NCI-H2196 treated with DMSO at 0.1 percent for 48 hours (cell line): ENCODE measurements at regions not wholly inside any gene's neighbourhood (a gene's known extent, or its start where the extent isn't known, plus 50 kb on each side); places are given as distances from the start of the nearest gene placed in this dataset.

ENCODE experiments used
- DNase-seq: peaks from one replicate; lab custom pipeline; 2025; ENCODE audit not compliant: unreplicated experiment; lab: John Stamatoyannopoulos, UW

- DNase-seq: no peak
Observed at GRCh38 chr1:195580988-195581387, 1027.3 kb downstream of the KCNT2 start.

GRCh38 chr1:195577748-195578147 is 1030.5 kb downstream of the KCNT2 start:
- no peak for DNase-seq

GRCh38 chr1:195576641-195577040 is 1031.6 kb downstream of the KCNT2 start:
- no peak for DNase-seq

GRCh38 chr1:195574511-195574910 is 1033.7 kb downstream of the KCNT2 start:
- DNase-seq: no peak

- DNase-seq: no peak
Observed at GRCh38 chr1:195569934-195570333, 1038.3 kb downstream of the KCNT2 start.

GRCh38 chr1:195568389-195568788 is 1039.9 kb downstream of the KCNT2 start:
- no peak for DNase-seq

GRCh38 chr1:195562074-195562473 is 1046.2 kb downstream of the KCNT2 start:
- DNase-seq: no peak

- no peak for DNase-seq
Observed at GRCh38 chr1:195550071-195550862, 1058.0 kb downstream of the KCNT2 start.

- no peak for DNase-seq
Observed at GRCh38 chr1:195530961-195531360, 1077.3 kb downstream of the KCNT2 start.

GRCh38 chr1:195529881-195530280 is 1078.4 kb downstream of the KCNT2 start:
- DNase-seq: no peak

- no peak for DNase-seq
Observed at GRCh38 chr1:195520757-195521156, 1087.5 kb downstream of the KCNT2 start.

- DNase-seq: no peak
Observed at GRCh38 chr1:195516036-195516435, 1092.2 kb downstream of the KCNT2 start.

GRCh38 chr1:195511501-195511900 is 1096.7 kb downstream of the KCNT2 start:
- no peak for DNase-seq

- no peak for DNase-seq
Observed at GRCh38 chr1:195501118-195501517, 1107.1 kb downstream of the KCNT2 start.

- DNase-seq: no peak
Observed at GRCh38 chr1:195495720-195496635, 1112.3 kb downstream of the KCNT2 start.

GRCh38 chr1:195482137-195482536 is 1126.1 kb downstream of the KCNT2 start:
- no peak for DNase-seq

- no peak for DNase-seq
Observed at GRCh38 chr1:195481293-195481692, 1126.9 kb downstream of the KCNT2 start.

GRCh38 chr1:195475568-195475967 is 1132.7 kb downstream of the KCNT2 start:
- no peak for DNase-seq

GRCh38 chr1:195472291-195472690 is 1135.9 kb downstream of the KCNT2 start:
- no peak for DNase-seq

GRCh38 chr1:195466639-195467038 is 1141.6 kb downstream of the KCNT2 start:
- no peak for DNase-seq

GRCh38 chr1:195462646-195463045 is 1145.6 kb downstream of the KCNT2 start:
- DNase-seq: no peak

- no peak for DNase-seq
Observed at GRCh38 chr1:195462152-195462551, 1146.1 kb downstream of the KCNT2 start.
